Thoracic aorta (tissue), 2 donors: ENCODE measurements at regions not wholly inside any gene's neighbourhood (a gene's known extent, or its start where the extent isn't known, plus 50 kb on each side); places are given as distances from the start of the nearest gene placed in this dataset.

Experiments used
- ATAC-seq: fragments of 150-250 bp; one replicate; pipeline ENCODE4 v1.8.0; 2017; ENCODE audit warnings: low read depth; ENCODE audit not compliant: insufficient number of reproducible peaks, low FRiP score
- DNase-seq: peaks from one replicate; pipeline ENCODE4 v3.0.0-alpha.2; 2020; ENCODE audit warnings: low spot score
- H3K27ac ChIP-seq, 2 donors: fragments of 200-600 bp; sonication (generic); 1 replicate in 1 of 2; 2 replicates in 1 of 2; pipeline ENCODE4 v1.5.1; 2016; ENCODE audit warnings: mild to moderate bottlenecking in 2 of 2, moderate library complexity in 2 of 2
- H3K27me3 ChIP-seq: fragments of 200-600 bp; sonication (generic); replicated peaks from 2 replicates; pipeline ENCODE4 v1.6.0; 2016; ENCODE audit warnings: mild to moderate bottlenecking; ENCODE audit not compliant: insufficient read depth
- H3K36me3 ChIP-seq: fragments of 200-600 bp; sonication (generic); one replicate; pipeline ENCODE4 v1.5.1; 2016
- H3K4me1 ChIP-seq, 2 donors: fragments of 200-600 bp; sonication (generic); 1 replicate in 1 of 2; 2 replicates in 1 of 2; pipeline versions ENCODE4 v1.5.1 to v1.6.0; 2016; ENCODE audit warnings: low read depth in 2 of 2, mild to moderate bottlenecking in 1 of 2; ENCODE audit not compliant: control insufficient read depth in 1 of 2
- H3K4me3 ChIP-seq: fragments of 200-600 bp; sonication (generic); 2 replicates; pipeline ENCODE4 v1.5.1; 2016; ENCODE audit warnings: mild to moderate bottlenecking
- H3K9me3 ChIP-seq: fragments of 200-600 bp; sonication (generic); 2 replicates; pipeline ENCODE4 v1.5.1; 2016
- CTCF ChIP-seq: fragments of 200-600 bp; sonication (generic); IDR thresholded peaks from one replicate; pipeline ENCODE4 v1.5.1; 2019; ENCODE audit warnings: antibody characterized with exemption

- H3K27ac ChIP-seq, result no peak overlapping the region
- ATAC-seq (no peak), DNase-seq (no peak)
- no peaks in the 10 kb centered on the region for H3K9me3 ChIP-seq
- no peak overlapping the region for H3K4me3 ChIP-seq
- H3K36me3 ChIP-seq, result no peaks in the 10 kb centered on the region
- peaks cover 0 to 8% of the 10 kb centered on the region in 2 donors for H3K4me1 ChIP-seq
- no peaks in the 10 kb centered on the region for H3K27me3 ChIP-seq
- TF ChIP-seq CTCF, result no peak
Measured at GRCh38 chr9:117784996-117785395, 80.8 kb downstream of the TLR4 start.

- H3K9me3 ChIP-seq, result peaks cover 6% of the 10 kb centered on the region
- TF ChIP-seq CTCF, result no peak
- H3K36me3 ChIP-seq, result no peaks in the 10 kb centered on the region
- peaks cover 0 to 8% of the 10 kb centered on the region in 2 donors for H3K4me1 ChIP-seq
- no peak overlapping the region for H3K4me3 ChIP-seq
- H3K27me3 ChIP-seq, result no peaks in the 10 kb centered on the region
- DNase-seq (no peak), ATAC-seq (no peak)
- H3K27ac ChIP-seq, result no peak overlapping the region
Measured at GRCh38 chr9:117787746-117788145, 83.5 kb downstream of the TLR4 start.

GRCh38 chr9:117795271-117795670 lies 91.1 kb downstream of the TLR4 start:
- no peaks in the 10 kb centered on the region for H3K4me1 ChIP-seq
- no peaks in the 10 kb centered on the region for H3K36me3 ChIP-seq
- TF ChIP-seq CTCF, result no peak
- H3K27ac ChIP-seq, result no peak overlapping the region
- DNase-seq (no peak), ATAC-seq (no peak)
- H3K27me3 ChIP-seq, result no peaks in the 10 kb centered on the region
- H3K9me3 ChIP-seq, result peaks cover 6% of the 10 kb centered on the region
- no peak overlapping the region for H3K4me3 ChIP-seq

- no peak for ATAC-seq
- Histone ChIP-seq H3K27ac (no peak overlapping the region), H3K36me3 (no peaks in the 10 kb centered on the region), H3K4me1 (no peaks in the 10 kb centered on the region), H3K9me3 (no peaks in the 10 kb centered on the region), H3K27me3 (no peaks in the 10 kb centered on the region), H3K4me3 (no peak overlapping the region)
- TF ChIP-seq CTCF, result no peak
- no peak for DNase-seq
Measured at GRCh38 chr9:117796681-117797080, 92.5 kb downstream of the TLR4 start.

- TF ChIP-seq CTCF, result no peak
- ATAC-seq (no peak), DNase-seq (no peak)
- Histone ChIP-seq H3K9me3 (no peaks in the 10 kb centered on the region), H3K4me1 (no peaks in the 10 kb centered on the region), H3K27me3 (no peaks in the 10 kb centered on the region), H3K27ac (no peak overlapping the region), H3K4me3 (no peak overlapping the region), H3K36me3 (no peaks in the 10 kb centered on the region)
Measured at GRCh38 chr9:117800389-117800788, 96.2 kb downstream of the TLR4 start.
